ENCODE measurements at regions not wholly inside any gene's neighbourhood (a gene's known extent, or its start where the extent isn't known, plus 50 kb on each side); places are given as distances from the start of the nearest gene placed in this dataset.

- TF ChIP-seq GATA1 (IDR thresholded peaks at IDR 0.05; ENCODE audit: low read depth, low read length) (no peak), POLR2A (IDR thresholded peaks at IDR 0.05; ENCODE audit: low read length) (no peak)
These were observed 163.9 kb downstream of the TBX5 start for GRCh38 chr12:114241973-114242434.
